Activated CD4-positive, alpha-beta T cell treated with anti-CD3 and anti-CD28 coated beads, Interleukin-2, amount 50 U/mL, for 24 hours (primary cell): ENCODE measurements at regions not wholly inside any gene's neighbourhood (a gene's known extent, or its start where the extent isn't known, plus 50 kb on each side); places are given as distances from the start of the nearest gene placed in this dataset.
"Not testable (repeated sequence)": the region's sequence is repeated elsewhere in the genome, so short reads cannot be mapped to it uniquely, and the experiment has no call there.

ENCODE experiments used
- DNase-seq, 2 donors: peaks; one replicate each; pipeline ENCODE4 v3.0.0-alpha.2; 2020; ENCODE audit warnings: low read depth in 1 of 2, low spot score in 1 of 2

DNA sequence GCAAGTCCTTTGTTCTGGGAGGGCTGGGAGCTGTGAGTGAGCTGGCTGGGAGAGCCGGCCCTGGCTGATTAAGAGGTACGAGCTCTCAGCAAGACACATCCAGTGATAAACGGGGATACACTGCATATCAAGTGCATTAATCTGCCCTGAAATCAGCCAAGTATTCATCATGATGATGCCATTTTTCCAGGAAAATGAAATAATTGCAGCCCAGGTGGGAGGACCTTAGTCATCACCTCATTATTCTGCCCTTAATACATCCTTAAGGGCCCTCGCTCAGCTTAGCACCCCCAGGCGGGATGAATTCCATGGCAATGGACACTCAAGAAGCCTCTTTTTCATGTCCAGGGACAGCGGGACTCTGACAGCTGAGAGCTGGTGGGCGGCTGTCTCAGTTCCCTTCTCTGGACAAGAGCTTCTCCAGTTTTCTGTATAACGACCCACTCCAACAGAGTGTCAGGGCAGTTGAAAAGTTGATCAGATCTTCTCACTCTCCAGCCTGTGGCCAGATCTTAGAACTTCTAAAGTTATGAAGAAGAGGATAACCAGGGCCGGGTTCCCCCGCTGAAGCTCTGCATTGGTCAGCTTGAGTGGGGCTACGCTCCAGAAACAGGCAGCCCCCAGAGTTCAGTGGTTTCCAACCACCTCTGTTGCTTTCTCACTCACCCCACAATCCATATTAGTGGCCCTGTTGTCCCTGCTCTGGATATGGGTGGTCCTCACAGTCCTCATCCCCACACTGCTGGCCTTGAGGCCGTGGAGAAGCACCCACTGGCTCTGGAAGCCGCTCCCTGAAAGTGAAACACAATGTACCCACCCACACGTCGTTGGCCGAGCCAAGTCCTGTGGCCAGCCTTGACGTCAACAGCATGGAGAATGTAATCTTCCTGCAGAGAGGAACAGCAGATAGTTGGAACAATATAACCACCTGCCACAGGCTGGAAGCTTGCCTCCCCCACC, 306.2 kb upstream of the DIO3 start:
- no peak for DNase-seq

DNA sequence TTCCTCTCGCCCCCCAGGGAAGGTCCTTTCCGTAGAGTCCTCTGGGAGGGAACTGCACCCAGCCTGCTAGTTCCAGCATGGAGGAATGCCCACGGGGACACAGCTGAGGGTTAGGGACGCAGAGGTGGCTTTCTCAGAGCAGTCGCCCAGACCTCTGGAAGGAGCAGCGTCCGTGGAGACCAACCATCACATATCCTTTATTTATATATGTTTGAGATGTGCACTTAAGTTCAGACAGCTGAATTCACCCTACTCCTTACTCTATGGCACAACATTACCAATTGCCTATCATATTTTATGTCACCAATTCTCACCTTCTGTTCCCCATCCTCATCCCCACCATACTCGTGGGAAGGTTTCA, 305.6 kb upstream of the DIO3 start:
- no peak for DNase-seq

DNA sequence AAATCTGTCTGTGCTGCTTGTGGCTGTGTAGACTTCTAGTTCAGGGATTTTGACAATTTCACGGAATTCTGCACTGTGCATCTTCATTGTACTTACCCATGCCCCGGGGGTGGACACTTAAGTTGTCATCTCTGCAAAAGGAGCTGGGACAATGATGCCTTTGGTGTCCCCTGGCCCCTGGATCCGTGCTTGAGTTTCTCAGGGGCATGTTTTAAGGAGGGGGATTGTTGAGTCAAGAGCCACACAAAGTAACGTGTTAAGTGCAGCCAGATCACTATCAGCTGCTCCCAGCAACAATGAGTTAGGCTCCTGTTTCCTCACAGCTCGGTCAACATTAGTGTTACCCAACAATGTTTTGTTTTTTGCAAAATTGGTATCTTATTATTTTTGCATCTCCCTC, 305.0 kb upstream of the DIO3 start:
- no peak for DNase-seq

DNA sequence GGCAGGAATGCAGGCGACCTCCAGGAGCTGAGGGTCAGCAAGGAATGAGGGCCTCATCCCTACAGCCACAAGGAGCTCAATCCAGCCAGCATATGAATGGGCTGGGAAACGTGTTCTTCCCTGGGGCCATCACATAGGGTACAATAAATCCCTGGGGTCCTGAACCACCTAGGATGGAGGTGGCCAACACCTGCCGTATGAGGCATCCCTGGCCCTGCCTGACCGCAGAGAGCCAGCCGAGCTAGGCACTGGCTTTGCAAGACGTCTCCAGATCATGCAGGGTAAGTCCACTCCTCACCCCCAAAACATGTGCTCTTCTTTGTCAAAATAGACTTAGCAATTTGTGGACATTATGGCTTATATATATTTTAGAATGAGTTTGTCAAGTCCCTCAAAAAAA, 303.7 kb upstream of the DIO3 start:
- DNase-seq, result no peak

DNA sequence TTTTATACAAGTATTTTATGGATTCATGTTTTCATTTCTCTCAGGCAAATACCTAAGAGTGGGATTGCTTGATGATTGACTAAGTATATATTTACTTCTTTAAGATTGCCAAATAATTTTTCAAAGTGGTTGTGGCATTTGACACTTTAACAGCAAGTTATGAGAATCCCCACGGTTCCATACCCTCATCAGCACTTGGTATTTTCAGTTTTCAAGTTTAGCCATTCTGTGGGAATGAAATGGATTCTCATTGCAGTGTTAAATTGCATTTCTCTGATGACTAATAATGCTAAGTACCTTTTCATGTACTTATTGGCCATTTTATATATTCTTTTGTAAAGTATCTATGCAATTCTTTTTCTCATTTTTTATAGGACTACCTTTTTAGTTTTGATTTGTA, 301.5 kb upstream of the DIO3 start:
- DNase-seq, result no peak

DNA sequence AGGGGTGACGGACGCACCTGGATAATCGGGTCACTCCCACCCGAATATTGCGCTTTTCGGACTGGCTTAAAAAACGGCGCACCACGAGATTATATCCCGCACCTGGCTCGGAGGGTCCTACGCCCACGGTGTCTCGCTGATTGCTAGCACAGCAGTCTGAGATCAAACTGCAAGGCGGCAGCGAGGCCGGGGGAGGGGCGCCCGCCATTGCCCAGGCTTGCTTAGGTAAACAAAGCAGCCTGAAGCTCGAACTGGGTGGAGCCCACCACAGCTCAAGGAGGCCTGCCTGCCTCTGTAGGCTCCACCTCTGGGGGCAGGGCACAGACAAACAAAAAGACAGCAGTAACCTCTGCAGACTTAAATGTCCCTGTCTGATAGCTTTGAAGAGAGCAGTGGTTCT, 294.9 kb upstream of the DIO3 start:
- not testable (repeated sequence) for DNase-seq

DNA sequence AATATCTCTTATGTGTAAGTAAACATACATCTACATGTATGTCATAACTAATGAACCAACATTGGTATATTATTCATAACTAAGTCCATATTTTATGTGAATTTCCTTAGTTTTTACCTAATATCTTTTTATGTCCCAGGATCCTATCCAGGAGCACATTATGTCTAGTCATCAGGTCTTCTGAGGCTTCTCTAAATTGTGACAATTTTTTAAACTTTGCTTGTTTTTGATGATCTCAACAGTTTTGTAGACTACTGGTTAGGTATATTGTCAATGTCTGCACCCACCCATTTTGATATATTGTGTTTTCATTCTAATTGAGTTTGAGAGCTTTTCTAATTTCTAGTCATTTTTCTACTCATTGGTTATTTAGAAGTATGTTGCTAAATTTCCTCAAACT, 288.2 kb upstream of the DIO3 start:
- no peak for DNase-seq

DNA sequence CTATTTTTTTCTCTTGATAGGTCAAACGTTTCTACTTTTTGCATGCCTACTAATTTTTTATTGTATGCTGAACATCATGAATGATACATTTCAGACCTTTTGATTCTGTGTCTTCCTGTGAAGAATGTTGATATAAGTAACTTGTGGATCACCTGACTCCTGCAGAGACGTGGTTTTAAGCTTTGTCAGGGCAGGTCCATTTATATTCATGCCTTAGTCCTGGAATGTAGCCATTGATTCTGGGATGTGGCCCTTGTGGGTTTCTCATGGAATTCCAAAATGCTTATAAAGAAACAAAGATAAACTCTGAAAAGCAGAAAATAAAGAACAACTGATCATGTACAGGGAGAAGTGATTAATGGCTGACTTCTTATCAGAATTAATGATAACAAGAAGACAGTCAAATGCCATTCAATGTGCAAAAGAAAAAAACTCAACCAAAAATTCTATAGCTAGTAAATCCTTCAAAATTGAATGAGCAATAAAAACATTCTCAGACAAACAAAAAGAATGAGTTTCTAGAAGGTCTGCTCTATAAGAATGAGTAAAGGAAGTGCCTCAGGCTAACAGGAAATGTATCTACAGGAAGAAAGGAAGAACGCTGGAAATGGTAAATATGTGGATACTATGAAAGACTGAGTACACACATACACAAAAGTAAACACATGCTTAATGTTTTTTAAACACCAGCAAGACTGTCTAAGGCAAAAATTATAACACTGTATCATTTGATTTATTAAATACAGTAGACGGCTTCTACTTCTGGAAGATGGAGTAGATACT, 284.8 kb upstream of the DIO3 start:
- DNase-seq, result no peak

DNA sequence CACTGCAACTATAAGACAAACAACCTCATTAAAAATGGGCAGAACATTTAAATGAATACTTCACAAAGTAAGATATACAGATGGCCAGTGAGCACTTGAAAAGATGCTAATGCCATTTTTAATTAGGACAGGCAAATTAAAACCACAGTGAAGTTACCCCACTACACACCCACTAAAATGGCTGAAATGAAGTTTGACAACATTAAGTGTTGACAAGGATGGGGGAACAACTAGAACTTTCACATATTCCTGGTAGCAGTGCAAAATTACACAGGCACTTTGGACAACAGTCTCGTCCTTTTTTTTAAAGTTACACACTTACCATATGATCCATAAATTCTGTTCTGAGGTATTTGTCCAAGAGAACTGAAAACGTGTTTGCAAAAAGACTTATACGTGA, 278.9 kb upstream of the DIO3 start:
- no peak for DNase-seq

DNA sequence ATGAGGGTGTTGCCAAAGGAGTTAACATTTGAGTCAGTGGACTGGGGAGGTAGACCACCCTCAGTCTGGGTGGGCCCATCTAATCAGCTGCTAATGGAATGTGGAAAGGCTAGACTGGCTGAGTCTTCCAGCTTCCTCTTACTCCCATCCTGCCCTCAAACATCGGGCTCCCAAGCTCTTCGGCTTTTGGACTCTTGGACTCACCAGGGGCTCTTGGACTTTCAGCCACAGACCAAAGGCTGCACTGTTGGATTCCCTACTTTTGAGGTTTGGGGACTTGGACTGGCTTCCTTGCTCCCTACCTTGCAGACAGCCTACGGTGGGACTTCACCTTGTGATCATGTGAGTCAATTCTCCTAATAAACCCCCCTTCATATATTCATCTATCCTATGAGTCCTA, 276.6 kb upstream of the DIO3 start:
- no peak for DNase-seq

DNA sequence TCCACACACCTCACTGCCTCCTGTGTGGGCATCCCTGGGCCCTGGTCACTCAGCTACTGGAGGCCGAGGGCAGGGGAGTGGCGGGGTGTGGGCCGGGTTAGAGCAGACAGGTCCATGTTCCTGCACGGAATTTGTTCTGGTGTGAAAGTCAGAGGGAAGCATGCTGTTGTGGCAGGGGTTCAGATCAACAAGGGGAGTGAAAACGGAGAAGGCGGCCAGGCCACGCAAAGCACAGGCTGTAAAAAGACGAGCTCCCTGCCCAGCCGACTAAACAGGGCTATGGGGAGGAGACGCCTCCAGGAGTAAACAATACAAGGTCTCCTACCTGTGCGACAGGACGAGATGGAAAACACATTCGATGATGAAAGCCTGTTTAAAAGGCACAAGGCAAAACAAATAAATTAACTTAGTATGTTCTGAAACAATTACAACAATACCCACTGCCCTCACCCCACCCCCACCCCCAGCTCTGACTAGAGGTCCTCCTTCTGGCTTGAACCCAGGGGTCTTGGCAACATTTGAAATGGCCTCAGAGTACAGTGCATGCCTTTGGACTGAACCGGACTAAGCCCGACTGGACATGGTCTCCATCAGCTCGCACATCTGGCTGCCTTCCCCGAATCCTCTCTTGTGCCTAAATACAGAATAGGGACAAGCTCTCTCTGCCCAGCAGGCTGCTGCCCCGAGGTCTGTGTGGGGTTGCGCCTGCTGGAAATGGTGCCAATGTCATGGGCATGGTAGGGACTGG, 274.9 kb upstream of the DIO3 start:
- DNase-seq, result no peak

DNA sequence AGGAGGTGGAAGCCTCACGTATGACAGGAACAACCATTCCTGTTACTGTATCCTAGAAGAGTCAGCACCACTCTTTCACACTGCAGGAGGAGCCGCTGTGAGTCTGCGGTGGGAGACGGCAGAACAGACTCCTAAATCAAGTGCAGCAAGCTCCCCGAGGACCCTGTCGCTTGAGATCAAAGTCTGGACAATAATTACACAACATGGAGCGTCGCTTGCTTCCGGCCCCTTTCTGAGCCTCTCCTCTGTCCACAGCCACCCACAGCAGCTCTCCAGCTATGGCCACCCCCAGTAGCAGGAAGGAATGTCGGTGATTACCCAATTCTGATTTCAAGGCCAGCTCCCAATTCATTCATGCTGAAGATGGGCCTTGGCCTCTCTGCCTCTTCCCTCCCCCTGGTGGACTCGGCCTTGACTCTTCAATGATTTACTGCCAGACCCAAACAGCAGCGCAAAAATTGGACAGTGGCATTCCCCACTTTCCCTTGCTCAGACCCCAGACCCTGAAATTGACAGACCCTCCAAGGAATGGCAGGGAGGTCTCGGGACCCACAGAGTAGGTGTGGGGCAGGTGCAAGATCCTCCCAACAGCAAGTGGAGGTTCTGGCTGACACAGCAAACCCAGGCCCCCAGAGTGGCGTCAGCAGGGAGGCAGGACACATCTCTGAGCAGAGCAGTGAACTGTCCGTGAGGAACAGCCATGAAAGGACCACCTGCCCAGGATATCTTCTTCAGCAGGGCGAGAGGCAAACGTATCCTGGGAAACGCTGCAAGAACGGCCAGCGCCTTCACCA, 272.7 kb upstream of the DIO3 start:
- no peak for DNase-seq

DNA sequence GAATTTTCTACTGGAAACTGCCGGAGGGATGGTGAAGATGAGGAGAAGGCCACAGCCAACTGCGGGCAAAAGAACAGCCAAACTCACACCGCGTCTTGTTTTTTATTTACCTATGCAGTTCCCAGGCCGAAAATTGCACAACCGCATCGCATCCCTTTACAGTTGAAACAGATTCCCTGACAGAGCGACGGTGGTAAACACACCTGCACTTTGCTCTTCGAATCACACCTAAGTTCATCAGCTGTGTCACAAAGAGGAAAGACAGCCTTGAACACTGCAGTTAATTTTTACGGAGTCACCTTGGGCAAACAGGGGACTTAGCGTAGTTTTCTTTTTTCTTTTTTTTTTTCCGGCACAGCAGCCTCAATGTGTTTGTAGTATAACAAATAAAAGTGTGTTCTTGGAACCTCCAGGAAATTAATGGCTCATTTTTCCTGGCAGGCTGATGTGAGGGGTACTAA, 272.0 kb upstream of the DIO3 start:
- DNase-seq, result no peak

DNA sequence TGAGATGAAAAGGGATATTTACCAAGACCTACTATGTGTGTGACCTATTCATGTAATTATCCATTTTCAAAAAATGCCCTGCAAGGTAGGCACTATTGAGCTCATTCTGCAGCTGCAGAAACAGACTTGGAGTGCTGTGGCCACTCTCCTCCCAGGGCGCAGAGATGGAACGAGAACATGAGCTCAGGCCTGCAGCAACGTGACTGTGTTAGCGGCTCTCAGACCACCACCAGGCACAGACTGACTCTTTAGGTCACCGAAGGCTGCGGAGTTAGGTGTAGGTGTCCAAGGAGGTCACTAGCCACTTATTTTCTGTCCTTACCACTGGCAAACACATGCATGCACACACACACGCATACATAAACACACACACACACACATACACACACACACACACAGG, 271.4 kb upstream of the DIO3 start:
- no peak for DNase-seq

DNA sequence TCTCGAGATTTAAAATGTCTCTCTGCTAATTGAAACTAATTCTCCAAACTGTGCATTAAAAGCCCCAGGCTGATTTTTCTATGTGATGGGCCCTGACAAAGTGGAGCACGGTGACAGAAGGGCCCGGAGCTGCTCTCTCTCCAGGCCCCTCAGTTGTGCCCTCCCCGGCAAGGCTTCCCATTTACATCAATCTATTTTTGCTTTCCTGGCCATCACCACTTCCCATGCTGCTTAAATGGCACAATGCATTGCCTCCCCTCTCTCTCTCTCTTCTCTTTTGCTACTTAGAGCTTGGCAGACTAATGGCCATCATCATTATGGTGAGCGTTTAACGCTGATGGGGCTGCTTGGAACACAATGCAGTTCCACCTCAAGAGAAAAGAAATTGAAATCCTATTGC, 270.7 kb upstream of the DIO3 start:
- DNase-seq, result no peak

DNA sequence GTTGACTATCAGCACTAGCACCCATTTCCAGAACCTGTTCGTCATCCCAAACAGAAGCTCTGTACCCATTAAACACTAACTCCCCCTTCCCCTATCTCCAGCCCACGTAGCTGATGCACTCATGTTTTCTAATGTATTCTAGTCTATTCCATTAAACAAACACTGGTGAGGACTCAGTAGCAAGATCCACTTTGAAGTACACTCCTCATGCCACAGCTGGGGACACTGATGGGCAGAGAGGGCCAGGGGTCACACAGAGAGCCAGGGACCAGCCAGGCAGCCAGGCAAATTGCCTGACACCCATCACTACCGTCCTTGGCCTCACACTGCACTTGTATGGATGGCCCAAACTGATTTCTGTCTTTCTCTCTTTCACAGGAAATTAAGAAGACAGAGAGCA, 269.9 kb upstream of the DIO3 start:
- DNase-seq, result no peak

DNA sequence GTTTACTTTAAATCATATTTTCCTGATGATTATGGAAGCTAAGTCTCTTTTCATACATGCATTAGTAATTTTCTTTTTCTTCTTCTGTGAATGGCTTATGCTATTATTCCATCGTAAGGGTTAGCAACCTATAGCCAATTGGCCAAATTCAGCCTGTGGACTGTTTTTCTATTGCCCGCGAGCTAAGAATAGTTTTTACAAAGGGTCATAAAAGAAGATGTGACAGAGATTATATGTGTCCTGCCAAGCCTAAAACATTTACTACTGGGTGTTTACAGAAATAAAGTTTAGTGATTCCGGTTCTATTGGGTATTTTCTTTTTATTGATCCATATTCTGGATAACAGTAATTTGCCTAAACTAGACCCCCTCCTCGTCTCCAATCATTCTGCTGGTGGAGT, 268.8 kb upstream of the DIO3 start:
- DNase-seq, result no peak

DNA sequence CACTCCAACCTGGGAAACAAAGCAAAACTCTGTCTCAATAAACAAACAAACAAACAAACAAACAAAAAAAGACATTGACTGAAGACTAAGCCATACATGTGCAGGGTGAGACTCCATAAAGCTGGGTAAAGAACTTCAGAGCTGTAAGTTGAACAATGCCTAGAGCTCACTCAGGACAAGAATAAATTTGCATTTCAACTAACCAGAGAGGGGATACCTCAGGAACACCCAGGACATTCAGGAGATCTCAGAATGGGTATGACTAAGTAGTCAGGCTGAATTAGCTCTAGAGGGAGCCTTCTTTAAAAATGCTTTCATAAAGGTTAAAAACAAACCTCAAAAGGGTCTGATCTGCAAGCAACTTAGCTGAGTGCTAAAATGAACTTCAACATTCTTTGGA, 267.7 kb upstream of the DIO3 start:
- DNase-seq, result no peak

DNA sequence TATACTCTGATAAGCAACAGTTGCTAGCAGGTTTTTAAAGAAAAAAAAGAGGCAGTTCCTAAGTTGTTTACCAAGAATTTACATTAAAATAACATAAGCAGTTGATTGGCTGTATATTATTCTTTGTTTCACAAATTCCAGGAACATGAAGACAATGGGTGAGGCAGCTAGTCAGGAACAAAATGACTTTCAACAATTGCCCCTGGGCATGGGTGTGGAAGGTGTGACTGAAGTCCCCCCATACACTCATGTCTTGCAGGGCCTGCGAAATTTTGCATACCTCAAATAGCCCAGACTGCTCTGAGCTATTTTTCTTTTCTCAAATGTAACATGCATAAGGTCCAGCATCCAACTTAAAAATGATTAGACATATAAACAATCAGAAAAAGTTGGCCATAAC, 267.2 kb upstream of the DIO3 start:
- DNase-seq, result no peak

DNA sequence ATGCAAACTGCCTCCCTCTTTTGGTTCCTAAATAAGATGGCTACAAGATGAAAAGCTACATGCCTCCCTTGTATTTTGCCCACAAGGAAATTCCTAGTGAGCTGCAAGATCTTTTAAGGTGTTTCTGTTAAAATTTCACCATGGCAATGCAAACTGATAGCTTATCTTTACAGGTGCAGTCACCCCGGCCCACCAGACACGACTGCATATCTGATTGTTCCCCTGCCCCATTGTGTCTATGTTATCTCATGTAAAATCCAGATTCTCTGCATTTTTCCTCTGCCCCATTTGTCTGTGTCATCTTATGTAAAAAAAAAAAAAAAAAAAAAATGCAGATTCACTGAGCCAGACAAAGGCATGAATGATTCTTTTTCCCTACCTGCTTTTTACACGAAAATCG, 261.5 kb upstream of the DIO3 start:
- not testable (repeated sequence) for DNase-seq

DNA sequence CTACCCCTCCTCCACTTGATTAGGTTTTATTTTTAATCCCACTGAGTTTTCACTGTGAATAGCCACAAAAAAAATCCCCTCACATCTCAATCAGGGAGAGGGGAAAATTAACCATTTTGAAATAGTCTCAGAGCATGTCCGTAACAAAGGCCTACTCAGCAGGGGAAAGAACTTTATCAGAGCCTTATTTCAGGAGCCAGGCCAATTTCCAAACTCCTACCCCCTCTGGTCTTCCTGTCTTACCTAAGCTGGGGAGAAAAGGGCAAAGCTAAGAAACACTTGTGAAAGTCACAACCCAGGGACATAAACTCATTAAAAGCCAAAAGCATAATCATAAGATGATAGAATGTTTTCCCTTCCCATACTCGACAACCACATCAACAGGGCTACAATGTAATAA, 260.3 kb upstream of the DIO3 start:
- no peak for DNase-seq
